HG03469 (cell line): ENCODE measurements at regions not wholly inside any gene's neighbourhood (a gene's known extent, or its start where the extent isn't known, plus 50 kb on each side); places are given as distances from the start of the nearest gene placed in this dataset.

Source experiments
- ATAC-seq: cut with Tn5 transposase; IDR thresholded peaks from one replicate; pipeline ENCODE4 v1.9.1; 2021; ENCODE audit warnings: mild to moderate bottlenecking, moderate library complexity, moderate number of reproducible peaks; ENCODE audit not compliant: unreplicated experiment

DNA sequence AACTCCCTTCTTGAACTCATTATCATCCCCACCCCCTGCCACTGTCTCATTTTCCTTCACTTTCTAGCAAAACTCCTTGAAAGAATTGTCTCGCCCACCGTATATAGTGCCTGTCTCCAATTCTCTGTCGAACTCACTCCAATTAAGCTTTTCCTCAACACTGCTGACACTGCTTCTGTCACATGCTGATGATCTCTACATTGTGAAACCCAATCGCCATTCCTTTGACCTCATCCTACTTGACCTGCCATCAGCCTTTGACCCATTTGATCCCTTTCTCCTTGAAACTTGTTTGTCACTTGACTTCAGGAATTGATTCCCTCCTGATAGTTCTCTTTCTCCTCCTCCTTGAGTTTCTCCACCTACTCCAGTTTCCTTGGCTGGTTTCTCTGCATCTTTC, 54.8 kb downstream of the CCDC71L start:
- no peak for ATAC-seq

DNA sequence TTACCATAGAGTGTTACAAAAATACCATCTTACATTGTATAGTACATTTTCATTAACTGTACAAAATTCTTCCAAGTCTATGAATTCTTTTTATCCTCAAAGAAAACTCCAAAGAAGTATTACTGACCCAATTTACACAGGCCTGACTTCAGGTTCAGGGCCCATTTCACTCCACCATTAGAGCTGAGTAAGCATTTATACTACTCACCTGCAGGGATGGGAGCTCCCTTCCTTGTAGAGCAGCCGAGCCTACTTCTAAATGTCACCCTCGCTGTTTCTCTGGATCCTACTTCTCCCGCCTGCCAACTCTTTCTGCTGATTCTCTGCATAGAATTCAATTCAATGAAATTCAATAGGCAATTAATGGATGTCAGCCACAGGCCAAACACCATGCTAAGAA, 56.0 kb downstream of the CCDC71L start:
- no peak for ATAC-seq

DNA sequence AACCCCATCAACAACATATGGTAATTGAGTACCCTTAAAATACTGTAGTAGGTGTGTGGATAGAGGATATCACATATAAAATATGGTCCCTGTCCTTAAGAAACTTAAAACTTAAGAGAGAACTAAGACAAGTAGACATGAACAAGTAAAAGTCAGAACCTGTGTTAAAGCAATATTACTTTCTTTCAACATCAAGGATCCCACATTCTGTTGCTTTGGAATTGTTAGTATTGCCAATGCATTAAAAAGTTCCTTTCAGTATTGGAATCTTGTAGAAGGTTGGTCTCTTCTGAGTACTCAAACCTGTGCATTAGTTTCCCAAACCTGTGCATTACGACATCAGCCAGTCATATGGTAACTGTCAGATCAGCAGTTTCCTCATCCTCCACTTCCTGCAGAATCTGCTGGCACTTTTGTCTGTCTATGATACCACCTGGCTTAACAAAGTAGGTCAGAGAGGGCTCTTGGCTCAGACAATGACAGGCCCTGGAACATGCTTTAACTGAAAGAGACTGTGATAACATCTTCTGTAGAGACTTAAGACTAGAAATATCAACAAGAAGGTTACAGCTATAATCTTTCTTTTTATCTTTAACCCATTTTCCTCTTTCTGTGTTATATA, 56.5 kb downstream of the CCDC71L start:
- ATAC-seq = no peak

DNA sequence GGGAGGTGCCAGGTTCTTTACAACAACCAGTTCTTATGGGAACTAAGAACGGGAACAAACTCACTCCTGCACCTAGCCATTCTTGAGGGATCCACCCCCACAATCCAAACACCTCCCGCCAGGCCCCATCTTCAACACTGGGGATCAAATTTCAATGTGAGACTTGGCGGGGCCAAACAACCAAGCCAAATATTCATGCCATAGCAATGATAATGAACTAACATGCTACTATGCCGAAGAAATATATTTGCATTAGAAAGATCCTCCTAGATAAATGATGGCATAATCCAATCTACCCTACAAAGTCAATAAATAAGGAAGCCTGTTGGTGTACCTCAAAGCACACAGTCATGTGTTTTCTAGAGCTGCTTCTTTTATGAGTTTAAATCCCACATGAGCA, 57.6 kb downstream of the CCDC71L start:
- ATAC-seq = no peak

DNA sequence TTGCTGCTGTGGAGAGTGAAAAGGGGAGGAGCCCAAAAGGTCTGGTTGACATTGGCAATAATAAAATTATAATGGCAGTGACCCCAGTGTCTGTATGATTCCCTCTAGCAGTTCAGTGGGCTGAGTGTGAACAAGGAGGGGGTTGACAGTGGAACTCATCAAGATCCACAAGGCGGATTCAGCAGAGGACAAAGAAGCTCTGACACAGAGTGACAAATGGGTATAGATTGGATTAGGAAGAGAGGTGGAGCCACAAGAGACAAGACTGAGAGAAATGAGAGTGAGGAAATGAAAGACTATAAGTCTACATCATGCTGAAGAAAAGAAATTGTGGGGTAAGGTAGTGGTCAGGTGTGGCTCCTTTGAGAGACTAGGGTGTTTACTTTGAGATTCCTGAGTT, 58.9 kb downstream of the CCDC71L start:
- no peak for ATAC-seq

DNA sequence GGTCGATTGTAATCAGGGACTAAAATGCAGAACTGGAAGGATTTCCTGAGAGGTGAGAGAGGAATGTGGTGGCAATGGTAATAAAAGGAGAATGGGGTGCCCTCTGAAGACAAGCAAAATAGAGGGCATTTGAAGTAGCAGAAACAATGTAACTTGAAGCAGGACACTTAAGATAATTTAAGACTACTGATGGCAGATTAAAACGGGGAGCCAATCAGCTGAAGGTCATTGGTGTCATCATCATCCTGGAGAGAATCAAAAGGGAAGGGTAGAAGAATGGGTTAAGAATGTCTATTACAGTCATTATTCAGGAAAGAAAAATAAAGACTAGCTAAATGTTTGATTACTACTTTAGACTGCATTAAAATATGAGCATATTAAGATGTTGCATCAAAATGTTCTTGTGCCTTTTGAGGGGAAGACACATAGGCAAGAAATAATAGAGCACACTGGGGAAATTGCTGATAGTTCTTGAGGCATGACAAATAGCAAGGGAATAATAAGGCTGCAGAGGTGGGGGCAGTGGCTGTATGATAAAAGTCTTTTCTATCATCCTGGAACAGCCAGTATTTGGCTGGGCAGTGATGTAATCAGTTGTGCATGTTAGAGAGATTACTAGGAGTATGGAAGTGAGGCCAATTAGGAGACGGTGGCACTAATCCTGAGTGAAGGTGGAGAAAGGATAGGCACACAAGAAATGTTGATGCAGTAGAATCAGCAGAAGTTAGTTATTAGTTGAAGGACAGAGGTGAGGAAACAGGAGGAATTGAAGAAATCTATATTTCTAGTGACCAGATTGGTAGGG, 60.2 kb downstream of the CCDC71L start:
- ATAC-seq = no peak

DNA sequence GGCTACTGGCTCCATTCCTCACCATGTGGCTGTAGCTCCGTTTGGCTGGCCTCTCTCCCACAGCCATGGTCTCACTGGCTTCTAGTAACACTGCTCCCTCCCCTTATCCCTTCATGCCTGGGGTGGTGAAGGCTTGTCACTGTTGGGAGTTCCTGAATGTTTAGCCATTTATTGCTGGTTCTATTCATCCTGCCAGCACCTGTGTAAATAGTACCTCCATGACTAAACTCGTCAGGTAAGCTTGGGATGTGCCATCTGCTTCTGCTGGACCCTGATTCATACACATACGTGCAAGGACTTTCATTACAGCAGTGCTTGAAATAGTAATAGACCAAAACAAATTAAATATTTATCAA, 61.6 kb downstream of the CCDC71L start:
- ATAC-seq = no peak

DNA sequence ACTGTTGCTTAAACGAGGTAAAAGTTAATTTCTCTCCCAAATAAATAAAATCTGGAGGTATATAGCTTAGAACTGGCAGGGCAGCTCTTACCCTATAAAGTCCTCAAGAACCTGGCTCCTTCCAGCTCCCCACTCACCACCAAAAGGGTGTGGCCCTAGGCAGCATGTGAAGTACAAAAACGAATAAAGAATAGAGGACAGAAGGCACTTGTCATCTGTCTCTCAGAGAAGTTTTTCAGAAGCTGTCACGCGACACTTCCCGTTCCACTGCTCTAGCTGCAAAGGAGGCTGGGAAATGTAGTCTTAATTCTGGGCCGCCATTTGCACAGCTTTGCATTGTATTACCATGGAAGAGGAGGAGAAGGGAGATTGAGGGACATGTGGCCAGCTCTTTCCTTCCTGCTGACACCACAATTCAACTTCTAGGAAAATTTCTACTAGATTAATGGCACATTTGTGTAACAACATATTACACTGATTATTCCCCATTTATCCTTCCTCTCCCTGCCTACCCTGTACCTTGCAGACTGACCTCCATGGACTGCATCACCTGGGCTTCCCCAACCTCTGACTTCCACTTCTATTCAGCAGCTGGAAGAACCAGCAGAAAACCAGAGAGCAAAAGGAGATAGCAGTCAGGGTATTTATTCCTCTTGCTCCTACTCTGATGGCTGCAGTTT, 62.2 kb downstream of the CCDC71L start:
- ATAC-seq = peak; percentile 96

DNA sequence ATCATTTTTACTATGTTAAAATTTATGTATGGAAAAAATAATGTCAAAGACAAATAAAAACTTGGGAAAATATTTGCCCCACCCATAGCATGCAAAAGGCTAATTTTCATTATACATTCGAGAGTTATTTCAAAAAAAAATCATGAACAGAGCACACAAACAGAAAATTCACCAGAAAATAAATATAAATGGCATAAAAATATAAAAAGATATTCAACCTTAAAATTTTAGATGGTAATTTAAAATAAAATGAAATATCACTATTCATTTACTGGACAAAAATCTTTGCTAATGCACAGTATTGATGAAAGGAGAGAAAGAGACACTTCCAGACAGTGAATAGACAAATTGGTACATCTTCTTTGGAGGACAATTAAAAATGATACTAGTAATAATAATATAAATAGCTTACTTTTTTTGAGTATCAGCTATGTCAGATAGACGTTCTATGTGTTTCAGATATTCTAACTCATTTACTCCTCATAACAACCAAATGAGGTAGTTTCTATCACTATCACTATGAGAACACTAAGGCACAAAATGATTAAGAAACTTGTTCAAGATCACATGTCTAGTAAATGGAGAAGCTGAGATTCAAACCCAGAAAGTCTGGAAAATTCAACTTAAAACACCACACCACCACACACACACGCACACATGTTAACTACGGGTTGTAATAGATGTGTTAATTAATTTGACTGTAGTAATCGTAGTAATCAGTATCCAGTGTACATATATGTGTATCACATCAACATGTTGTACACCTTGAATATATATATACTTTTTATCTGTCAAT, 63.0 kb downstream of the CCDC71L start:
- ATAC-seq = no peak

DNA sequence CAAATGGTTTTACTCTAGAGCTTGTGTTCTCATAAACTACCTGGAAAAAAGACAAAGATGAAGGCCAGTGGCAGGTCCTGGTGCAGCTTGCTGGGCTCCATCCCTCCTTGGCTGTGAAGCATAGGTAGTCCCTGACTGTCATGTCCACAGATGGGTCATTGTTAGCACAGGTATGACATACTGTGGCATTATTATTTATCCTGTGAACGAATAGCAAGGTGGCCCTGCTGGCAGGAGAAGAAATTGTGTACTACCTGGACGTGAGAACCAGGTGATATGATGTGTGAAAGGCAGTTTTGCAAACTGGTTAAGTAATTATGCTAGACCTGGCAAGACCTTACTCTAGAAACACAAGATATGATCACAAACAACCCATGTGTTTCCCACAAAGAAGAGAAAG, 63.9 kb downstream of the CCDC71L start:
- ATAC-seq = no peak

DNA sequence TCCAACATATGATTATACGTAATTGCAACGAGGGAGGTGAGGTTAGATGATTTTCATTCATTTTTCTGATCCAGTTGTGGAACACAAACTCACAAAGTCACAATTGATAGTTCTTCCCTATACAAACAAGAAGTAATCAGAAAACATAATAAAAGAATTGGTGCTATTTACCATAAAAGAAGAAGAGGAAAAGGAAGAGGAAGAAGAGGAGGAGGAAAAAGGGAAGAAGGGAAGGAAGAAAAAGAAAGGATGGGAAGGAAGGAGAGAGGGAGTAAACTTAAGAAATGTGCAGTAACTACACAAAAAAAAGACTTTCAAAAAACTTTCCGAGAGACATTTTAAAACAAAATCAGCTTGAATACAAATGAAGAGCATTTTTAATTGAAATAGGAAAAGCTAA, 65.0 kb downstream of the CCDC71L start:
- ATAC-seq = no peak

DNA sequence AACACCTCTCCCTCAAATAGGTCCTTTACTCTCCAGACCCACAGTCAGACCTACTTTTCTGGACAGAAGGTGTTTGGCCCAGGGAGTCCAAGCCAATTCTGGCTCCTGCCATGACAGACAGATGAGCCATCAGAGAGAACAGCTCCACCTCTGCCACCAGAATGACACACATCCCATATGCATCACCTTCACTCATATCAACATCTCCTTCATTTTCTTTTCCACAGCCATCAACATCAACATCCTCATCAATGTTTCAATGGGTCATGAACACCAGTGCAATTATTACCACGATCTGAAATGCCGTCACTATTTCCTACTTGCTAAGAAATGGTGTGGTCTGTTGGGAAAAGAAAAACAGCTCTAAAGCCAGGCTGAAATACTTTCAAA, 67.9 kb downstream of the CCDC71L start:
- ATAC-seq = no peak

DNA sequence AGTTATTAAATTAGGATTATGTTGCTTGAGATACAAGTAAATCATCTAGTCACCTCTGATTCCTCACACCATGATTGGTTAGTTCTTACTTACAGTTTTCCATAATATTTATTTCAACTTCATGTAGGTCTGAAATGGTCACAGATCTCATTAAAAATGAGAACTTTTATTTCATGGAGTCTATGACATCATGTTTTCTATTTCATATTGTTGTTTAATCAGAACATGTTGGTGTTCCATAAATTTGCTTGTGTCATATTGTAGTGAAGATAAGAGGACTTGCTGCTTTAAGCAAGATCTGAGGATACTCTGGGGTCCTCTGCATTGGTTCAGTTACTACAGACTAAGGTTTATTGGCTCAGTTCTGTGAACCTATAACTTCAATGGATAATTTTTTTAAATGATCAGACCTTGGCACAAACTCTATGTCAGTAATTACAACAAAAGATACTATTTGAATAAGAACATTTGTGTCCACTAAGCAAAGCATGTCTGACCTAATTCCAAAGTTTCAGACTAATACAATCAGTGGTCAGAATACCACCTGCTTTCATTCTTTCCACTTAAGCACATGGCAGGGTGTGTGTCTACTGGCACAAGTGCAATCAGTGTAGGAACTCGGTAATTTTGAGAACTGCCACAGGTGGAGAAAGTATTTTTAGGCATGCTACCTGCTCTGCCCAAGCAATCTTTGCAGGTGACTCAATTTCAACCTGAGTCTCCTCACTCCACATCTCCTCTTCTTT, 68.5 kb downstream of the CCDC71L start:
- no peak for ATAC-seq

DNA sequence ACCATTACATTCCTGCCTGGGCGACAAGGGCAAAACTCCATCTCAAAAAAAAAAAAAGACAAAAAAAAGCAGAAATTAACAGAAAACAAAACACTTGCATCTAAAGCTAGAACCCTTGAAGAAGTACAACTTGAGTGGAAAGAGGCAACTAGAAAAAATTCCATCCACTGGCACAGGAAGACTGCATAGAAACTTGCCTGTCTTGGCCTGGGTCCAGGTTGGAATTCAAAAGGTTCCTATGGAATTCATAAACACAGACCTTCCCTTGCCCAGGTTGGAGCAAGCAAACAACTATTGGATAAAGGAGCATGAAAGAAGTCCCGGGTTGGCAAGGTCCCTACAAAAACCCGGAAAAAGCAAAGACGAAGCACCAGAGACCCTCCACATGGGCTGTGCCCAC, 69.8 kb downstream of the CCDC71L start:
- ATAC-seq = no peak

DNA sequence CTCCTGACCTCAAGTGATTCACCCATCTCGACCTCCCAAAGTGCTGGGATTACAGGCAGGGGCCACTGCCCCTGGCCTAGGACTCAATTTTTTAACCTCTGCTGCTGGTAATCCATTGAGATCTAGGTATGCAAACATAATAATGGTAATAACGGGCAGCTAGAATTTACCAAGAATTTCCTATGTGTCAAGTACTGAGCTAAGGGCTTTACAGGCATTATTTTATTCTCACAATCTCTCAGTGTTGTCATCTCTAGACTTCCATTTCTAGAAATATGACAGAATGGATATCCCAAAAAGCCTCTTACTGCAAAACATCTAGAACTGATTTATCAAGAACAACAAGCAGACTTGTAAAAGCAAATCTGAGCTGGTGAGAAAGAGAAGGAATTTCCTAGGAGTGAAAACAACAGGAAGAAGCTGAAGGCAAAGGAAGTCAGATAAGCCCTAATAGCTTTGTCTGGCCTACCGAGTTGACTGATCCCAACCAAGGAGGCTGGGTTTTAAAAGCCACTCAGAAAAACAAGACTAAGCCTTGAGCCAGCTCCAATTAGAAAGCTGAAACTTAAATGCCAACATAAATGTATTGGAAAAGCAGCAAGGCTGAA, 70.6 kb downstream of the CCDC71L start:
- ATAC-seq = no peak

DNA sequence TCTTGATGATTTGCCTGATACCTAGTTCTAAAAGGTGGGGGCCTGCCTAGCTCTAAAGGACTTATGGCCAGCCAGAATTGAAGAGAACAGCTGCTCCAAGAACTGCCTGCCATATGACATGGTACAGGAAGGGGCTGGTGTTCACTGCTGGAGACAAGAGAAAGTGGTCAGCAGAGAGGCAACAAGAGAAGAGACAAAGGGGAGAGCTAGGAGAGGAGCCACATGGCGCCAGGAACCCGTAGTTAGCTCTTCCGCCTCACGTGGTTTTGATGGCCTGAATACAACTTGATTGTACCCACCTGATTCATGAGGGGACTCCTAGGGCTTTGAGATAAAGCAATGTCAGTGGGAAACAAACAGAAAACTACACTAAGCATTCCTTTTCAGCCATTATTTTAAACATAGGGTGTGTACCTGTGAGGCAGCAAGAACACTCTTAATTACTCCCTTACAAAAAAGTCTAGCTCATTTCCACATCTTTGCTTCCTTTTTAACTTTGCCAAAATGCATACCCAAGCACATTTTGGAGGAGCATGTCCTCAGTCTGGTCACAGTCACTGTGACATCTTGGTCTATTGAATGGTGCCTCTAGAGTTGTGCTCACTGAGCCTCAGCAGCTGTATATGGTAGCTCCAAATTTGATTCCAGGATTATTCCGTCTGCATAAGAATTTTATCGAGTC, 71.6 kb downstream of the CCDC71L start:
- ATAC-seq = no peak

DNA sequence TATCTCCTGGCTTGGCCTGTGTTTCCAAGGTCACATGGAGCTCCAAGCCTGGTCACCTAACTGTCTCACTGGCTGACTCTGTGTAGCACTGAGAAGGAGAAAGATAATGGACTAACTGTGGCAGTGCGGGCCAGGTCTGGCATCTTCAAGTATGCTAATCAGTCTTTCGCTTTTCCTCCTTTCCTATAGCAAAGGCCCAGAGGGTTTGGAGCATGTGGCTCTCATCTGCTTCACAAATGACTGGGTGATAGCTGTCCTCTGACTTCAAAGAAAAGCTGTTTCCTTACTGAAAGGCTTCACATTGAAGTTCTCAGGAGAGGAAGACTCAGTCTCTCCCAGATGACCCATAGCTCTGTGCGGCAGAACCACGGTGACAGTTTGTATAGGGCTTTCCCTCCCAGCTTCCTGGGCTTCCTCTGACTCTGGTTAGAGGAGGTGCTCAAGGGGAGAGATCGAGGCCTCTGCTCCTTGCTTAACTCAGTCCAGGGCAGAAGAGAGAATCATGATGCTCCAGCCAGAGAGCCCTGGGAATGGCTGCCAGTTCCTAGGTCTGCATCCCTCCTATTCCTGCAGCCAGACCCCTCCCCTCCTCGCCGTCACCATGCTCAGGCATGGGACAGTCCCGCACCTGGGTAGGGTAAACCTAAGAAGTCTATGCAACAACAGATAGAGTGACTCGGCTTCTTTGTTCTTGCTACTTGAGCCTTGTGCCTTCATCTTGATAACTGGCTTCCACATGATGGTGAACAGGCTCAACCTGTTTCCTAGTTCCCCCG, 72.3 kb downstream of the CCDC71L start:
- ATAC-seq = no peak

DNA sequence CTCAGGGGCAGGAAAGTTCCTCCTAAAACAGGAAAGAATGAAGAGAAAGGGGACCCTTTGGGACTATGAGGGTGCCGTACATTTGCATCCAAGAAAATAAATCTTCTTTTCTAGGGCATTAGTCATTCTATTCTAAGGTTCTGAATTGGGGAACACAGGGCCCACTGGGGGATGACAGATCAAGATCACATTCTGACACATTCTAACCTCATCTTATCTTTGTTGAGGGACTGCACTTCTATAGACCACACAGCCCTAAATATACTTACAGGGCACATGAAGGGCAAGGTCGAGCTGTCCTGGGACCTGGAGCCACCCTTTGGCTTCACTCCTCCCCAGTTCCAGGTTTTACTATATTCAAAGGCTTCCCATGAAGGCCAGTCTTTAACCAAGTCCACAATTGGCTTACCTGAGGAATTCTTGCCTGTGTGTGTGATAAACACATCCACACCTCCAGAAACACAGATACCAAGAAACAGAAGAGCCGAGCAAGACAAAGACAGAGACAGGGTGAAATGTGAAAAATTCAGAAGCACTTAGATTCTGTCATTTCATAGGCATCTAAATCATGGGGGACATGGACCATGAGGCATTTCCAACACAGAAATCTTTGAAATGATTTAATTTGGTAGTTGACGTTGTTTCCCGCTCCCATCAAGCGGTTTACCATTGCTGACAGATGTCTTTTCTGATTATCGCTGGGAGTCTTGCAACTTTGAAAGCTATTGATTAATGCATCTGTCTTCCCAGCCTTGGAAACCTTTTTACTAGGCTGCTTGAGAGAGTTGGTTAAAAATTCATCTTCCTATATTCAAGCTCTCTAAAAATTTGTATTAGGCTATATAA, 75.8 kb downstream of the CCDC71L start:
- no peak for ATAC-seq
